ENCODE measurements at regions not wholly inside any gene's neighbourhood (a gene's known extent, or its start where the extent isn't known, plus 50 kb on each side); places are given as distances from the start of the nearest gene placed in this dataset.

- no peak for TF ChIP-seq CTCF (conservative IDR thresholded peaks at IDR 0.05 in 1 of 2, IDR thresholded peaks at IDR 0.05 in 1 of 2; ENCODE audit: extremely low read depth in 1 of 2, insufficient read depth in 1 of 2, low read depth in 1 of 2, low read length in 2 of 2)
- no peak for TF ChIP-seq EZH2 (IDR thresholded peaks at IDR 0.05; ENCODE audit: borderline replicate concordance, low read length)
These were observed 1607.2 kb downstream of the GRIK2 start for GRCh38 chr6:103000688-103001087.
